Muscle of leg (tissue), 3 donors: ENCODE measurements at regions not wholly inside any gene's neighbourhood (a gene's known extent, or its start where the extent isn't known, plus 50 kb on each side); places are given as distances from the start of the nearest gene placed in this dataset.

Source experiments
- DNase-seq: peaks from one replicate; pipeline ENCODE4 v3.0.0; 2013
- H3K27ac ChIP-seq: one replicate; pipeline ENCODE4 v1.5.1; 2013; ENCODE audit warnings: mild to moderate bottlenecking, low read length, control low read depth
- H3K27me3 ChIP-seq: one replicate; pipeline ENCODE4 v1.6.1; 2013; ENCODE audit warnings: low read length; ENCODE audit not compliant: control insufficient read depth, insufficient read depth
- H3K36me3 ChIP-seq: one replicate; pipeline ENCODE4 v1.6.1; 2013; ENCODE audit warnings: low read length; ENCODE audit not compliant: control insufficient read depth, insufficient read depth
- H3K4me1 ChIP-seq: one replicate; pipeline ENCODE4 v1.6.1; 2013; ENCODE audit warnings: low read length; ENCODE audit not compliant: control insufficient read depth, insufficient read depth
- H3K4me3 ChIP-seq: one replicate; pipeline ENCODE4 v1.5.1; 2013; ENCODE audit warnings: low read length, control low read depth
- H3K9me3 ChIP-seq: replicated peaks from 2 replicates; pipeline ENCODE4 v1.6.1; 2013; ENCODE audit warnings: low read depth, low read length; ENCODE audit not compliant: control insufficient read depth
- WGBS: methylation state at CpG from one replicate; pipeline ENCODE4 v1.1.5; 2013; ENCODE audit warnings: missing lambda C conversion rate; ENCODE audit not compliant: insufficient coverage; 5-methylcytosine and 5-hydroxymethylcytosine counted together

- no peak for DNase-seq
- H3K4me1 ChIP-seq, result no peaks in the 10 kb centered on the region
- 0% methylated on average over 1 of the region's 1 CpG for WGBS
- H3K4me3 ChIP-seq, result no peak overlapping the region
- no peaks in the 10 kb centered on the region for H3K36me3 ChIP-seq
- no peaks in the 10 kb centered on the region for H3K9me3 ChIP-seq
- no peak overlapping the region for H3K27ac ChIP-seq
- H3K27me3 ChIP-seq, result no peaks in the 10 kb centered on the region
These were observed 50.8 kb upstream of the SLC36A4 start for GRCh38 chr11:93248602-93249001.

- H3K9me3 ChIP-seq, result no peaks in the 10 kb centered on the region
- no peak overlapping the region for H3K4me3 ChIP-seq
- no peaks in the 10 kb centered on the region for H3K36me3 ChIP-seq
- H3K27ac ChIP-seq, result no peak overlapping the region
- DNase-seq, result peak; percentile 53
- 24% methylated on average over 3 of the region's 7 CpGs for WGBS
- H3K27me3 ChIP-seq, result no peaks in the 10 kb centered on the region
- no peaks in the 10 kb centered on the region for H3K4me1 ChIP-seq
These were observed 51.8 kb upstream of the SLC36A4 start for GRCh38 chr11:93249459-93250220.

- no peak for DNase-seq
- Histone ChIP-seq H3K4me1 (no peaks in the 10 kb centered on the region), H3K9me3 (no peaks in the 10 kb centered on the region), H3K4me3 (no peak overlapping the region), H3K27me3 (no peaks in the 10 kb centered on the region), H3K36me3 (no peaks in the 10 kb centered on the region), H3K27ac (no peak overlapping the region)
- no CpG with 5 or more reads among the region's 4 CpGs for WGBS
These were observed 52.5 kb upstream of the SLC36A4 start for GRCh38 chr11:93250326-93250725.

GRCh38 chr11:93251922-93252321 is 54.1 kb upstream of the SLC36A4 start:
- no peaks in the 10 kb centered on the region for H3K9me3 ChIP-seq
- WGBS, result no CpG with 5 or more reads among the region's 1 CpG
- H3K36me3 ChIP-seq, result no peaks in the 10 kb centered on the region
- H3K27me3 ChIP-seq, result no peaks in the 10 kb centered on the region
- no peak overlapping the region for H3K27ac ChIP-seq
- H3K4me3 ChIP-seq, result no peak overlapping the region
- no peaks in the 10 kb centered on the region for H3K4me1 ChIP-seq
- DNase-seq, result no peak

GRCh38 chr11:93253111-93253510 is 55.3 kb upstream of the SLC36A4 start:
- DNase-seq, result no peak
- Histone ChIP-seq H3K36me3 (no peaks in the 10 kb centered on the region), H3K27me3 (no peaks in the 10 kb centered on the region), H3K27ac (no peak overlapping the region), H3K4me1 (no peaks in the 10 kb centered on the region), H3K4me3 (no peak overlapping the region), H3K9me3 (no peaks in the 10 kb centered on the region)
- no CpG with 5 or more reads among the region's 1 CpG for WGBS

- Histone ChIP-seq H3K27ac (no peak overlapping the region), H3K9me3 (no peaks in the 10 kb centered on the region), H3K4me1 (no peaks in the 10 kb centered on the region), H3K27me3 (no peaks in the 10 kb centered on the region), H3K36me3 (no peaks in the 10 kb centered on the region), H3K4me3 (no peak overlapping the region)
- DNase-seq, result no peak
These were observed 58.8 kb upstream of the SLC36A4 start for GRCh38 chr11:93256623-93257022.

GRCh38 chr11:93267383-93267782 is 63.2 kb upstream of the DEUP1 start:
- 80% methylated on average over 4 of the region's 5 CpGs for WGBS
- no peak overlapping the region for H3K4me3 ChIP-seq
- H3K27me3 ChIP-seq, result no peaks in the 10 kb centered on the region
- H3K4me1 ChIP-seq, result no peaks in the 10 kb centered on the region
- no peaks in the 10 kb centered on the region for H3K9me3 ChIP-seq
- DNase-seq, result no peak
- H3K27ac ChIP-seq, result no peak overlapping the region
- H3K36me3 ChIP-seq, result no peaks in the 10 kb centered on the region

GRCh38 chr11:93268287-93269040 is 62.1 kb upstream of the DEUP1 start:
- WGBS, result 45% methylated on average over 2 of the region's 6 CpGs
- Histone ChIP-seq H3K27me3 (no peaks in the 10 kb centered on the region), H3K4me1 (no peaks in the 10 kb centered on the region), H3K4me3 (no peak overlapping the region), H3K9me3 (no peaks in the 10 kb centered on the region), H3K36me3 (no peaks in the 10 kb centered on the region), H3K27ac (no peak overlapping the region)
- DNase-seq, result no peak

GRCh38 chr11:93271596-93271995 is 58.9 kb upstream of the DEUP1 start:
- Histone ChIP-seq H3K27me3 (no peaks in the 10 kb centered on the region), H3K4me1 (no peaks in the 10 kb centered on the region), H3K27ac (no peak overlapping the region), H3K36me3 (no peaks in the 10 kb centered on the region), H3K9me3 (no peaks in the 10 kb centered on the region), H3K4me3 (no peak overlapping the region)
- WGBS, result 67% methylated on average over 1 of the region's 5 CpGs
- DNase-seq, result no peak

GRCh38 chr11:93274851-93275250 is 55.7 kb upstream of the DEUP1 start:
- Histone ChIP-seq H3K36me3 (no peaks in the 10 kb centered on the region), H3K4me3 (no peak overlapping the region), H3K9me3 (no peaks in the 10 kb centered on the region), H3K27ac (no peak overlapping the region), H3K4me1 (no peaks in the 10 kb centered on the region), H3K27me3 (no peaks in the 10 kb centered on the region)
- peak; percentile 56 for DNase-seq
